Nephron (organoid): ENCODE measurements at regions not wholly inside any gene's neighbourhood (a gene's known extent, or its start where the extent isn't known, plus 50 kb on each side); places are given as distances from the start of the nearest gene placed in this dataset.

ENCODE experiments used
- H3K27ac Mint-ChIP-seq, 3 experiments: 2 replicates each; pipeline ENCODE4 v1.8.0; 2020; ENCODE audit warnings: mixed read lengths in 3 of 3, mild to moderate bottlenecking in 2 of 3, moderate library complexity in 1 of 3
- H3K27me3 Mint-ChIP-seq: 2 replicates; pipeline ENCODE4 v1.8.0; 2021; ENCODE audit warnings: low read depth, mild to moderate bottlenecking, moderate library complexity, mixed read lengths
- H3K36me3 Mint-ChIP-seq: 2 replicates; pipeline ENCODE4 v1.8.0; 2020; ENCODE audit warnings: low read depth, mixed read lengths
- H3K4me1 Mint-ChIP-seq: 2 replicates; pipeline ENCODE4 v1.8.0; 2020; ENCODE audit warnings: mixed read lengths
- H3K4me3 Mint-ChIP-seq, 3 experiments: 2 replicates each; pipeline ENCODE4 v1.8.0; 2020; ENCODE audit warnings: mild to moderate bottlenecking in 3 of 3, mixed read lengths in 3 of 3, moderate library complexity in 2 of 3
- H3K9me3 Mint-ChIP-seq: 2 replicates; pipeline ENCODE4 v1.8.0; 2020; ENCODE audit warnings: mixed read lengths
- CTCF ChIP-seq, 3 experiments: fragments of 200-600 bp; sonication (generic); IDR thresholded peaks; one replicate each; pipeline ENCODE4 v1.5.0; 2021; ENCODE audit warnings: antibody characterized with exemption in 3 of 3; ENCODE audit not compliant: unreplicated experiment in 3 of 3

DNA sequence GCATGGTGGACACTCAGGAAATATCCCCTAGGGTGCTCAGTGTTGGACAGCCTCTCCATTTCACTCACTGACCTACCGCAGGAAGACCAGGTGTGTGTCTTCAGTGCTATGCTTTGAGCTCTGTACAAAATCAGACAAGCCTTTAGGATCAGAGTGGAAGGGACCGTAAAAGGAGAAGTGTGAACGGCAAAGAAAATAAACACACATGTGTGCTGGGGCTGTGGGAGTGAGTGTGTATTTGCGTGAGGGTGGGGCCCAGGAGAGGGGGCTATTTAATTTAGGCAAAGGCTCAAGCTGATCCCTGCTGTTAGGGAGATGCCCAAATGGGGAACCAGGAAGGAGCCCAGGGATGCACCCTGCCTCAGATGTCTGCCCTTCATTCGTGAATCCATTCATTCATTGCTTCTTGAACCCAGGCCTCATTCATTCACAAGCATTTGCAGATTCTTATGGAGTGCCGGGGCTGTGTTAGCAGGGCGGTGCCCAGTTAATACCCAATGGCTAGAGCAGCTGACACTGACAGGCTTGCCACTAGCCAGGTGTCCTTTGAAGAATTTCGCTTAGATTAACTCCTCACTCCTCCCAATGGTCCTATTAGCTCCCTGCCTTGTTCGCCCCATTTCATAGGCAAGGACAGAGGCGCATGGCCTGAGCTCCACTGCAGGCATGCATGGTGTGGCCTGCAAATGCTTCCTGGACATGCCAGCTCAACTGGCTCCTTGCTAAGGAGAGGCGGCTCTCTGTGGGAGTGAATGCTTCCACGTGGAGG is 296.7 kb upstream of the FOXF1 start:
- no peak for TF ChIP-seq CTCF (IDR thresholded peaks at IDR 0.05; ENCODE audit: unreplicated experiment in 3 of 3)
- H3K27ac Mint-ChIP-seq: no peak overlapping the region
- H3K27me3 Mint-ChIP-seq: peaks cover 80% of the 10 kb centered on the region
- H3K36me3 Mint-ChIP-seq: no peaks in the 10 kb centered on the region
- no peaks in the 10 kb centered on the region for H3K4me1 Mint-ChIP-seq
- H3K4me3 Mint-ChIP-seq: no peak overlapping the region
- H3K9me3 Mint-ChIP-seq: peaks cover 10% of the 10 kb centered on the region

- Mint-ChIP-seq H3K4me3 (no peak overlapping the region), H3K27ac (no peak overlapping the region), H3K9me3 (peaks cover 10% of the 10 kb centered on the region), H3K27me3 (peaks cover 70% of the 10 kb centered on the region), H3K4me1 (peaks cover 1% of the 10 kb centered on the region), H3K36me3 (no peaks in the 10 kb centered on the region)
- no peak for TF ChIP-seq CTCF (IDR thresholded peaks at IDR 0.05; ENCODE audit: unreplicated experiment in 3 of 3)
These were observed 295.7 kb upstream of the FOXF1 start for GRCh38 chr16:86214326-86215232.

GRCh38 chr16:86215233-86215978 is 294.9 kb upstream of the FOXF1 start:
- peaks cover 10% of the 10 kb centered on the region for H3K9me3 Mint-ChIP-seq
- H3K4me1 Mint-ChIP-seq: peaks cover 3% of the 10 kb centered on the region

GRCh38 chr16:86215979-86216585 is 294.2 kb upstream of the FOXF1 start:
- no peak for TF ChIP-seq CTCF (IDR thresholded peaks at IDR 0.05; ENCODE audit: unreplicated experiment in 3 of 3)
- Mint-ChIP-seq H3K4me1 (peaks cover 9% of the 10 kb centered on the region), H3K27ac (no peak overlapping the region), H3K9me3 (peaks cover 10% of the 10 kb centered on the region), H3K36me3 (no peaks in the 10 kb centered on the region), H3K4me3 (no peak overlapping the region), H3K27me3 (peaks cover 55% of the 10 kb centered on the region)

More at GRCh38 chr16:86215233-86215978, 294.9 kb upstream of the FOXF1 start:
- Mint-ChIP-seq H3K36me3 (no peaks in the 10 kb centered on the region), H3K27me3 (peaks cover 62% of the 10 kb centered on the region), H3K27ac (no peak overlapping the region), H3K4me3 (no peak overlapping the region)
- TF ChIP-seq CTCF (IDR thresholded peaks at IDR 0.05; ENCODE audit: unreplicated experiment in 3 of 3): no peak

- H3K4me1 Mint-ChIP-seq: peaks cover 13% of the 10 kb centered on the region
- no peak overlapping the region for H3K4me3 Mint-ChIP-seq
- H3K27ac Mint-ChIP-seq: no peak overlapping the region
- no peaks in the 10 kb centered on the region for H3K36me3 Mint-ChIP-seq
- H3K27me3 Mint-ChIP-seq: peaks cover 53% of the 10 kb centered on the region
- TF ChIP-seq CTCF (IDR thresholded peaks at IDR 0.05; ENCODE audit: unreplicated experiment in 3 of 3): no peak
- H3K9me3 Mint-ChIP-seq: peaks cover 10% of the 10 kb centered on the region
These were observed 293.7 kb upstream of the FOXF1 start for GRCh38 chr16:86216591-86216990.
